NB4 (cell line): ENCODE measurements at regions not wholly inside any gene's neighbourhood (a gene's known extent, or its start where the extent isn't known, plus 50 kb on each side); places are given as distances from the start of the nearest gene placed in this dataset.

ENCODE experiments used
- DNase-seq: peaks from one replicate; pipeline ENCODE4 v3.0.0; 2010; ENCODE audit warnings: low read depth
- H3K4me3 ChIP-seq: one replicate; pipeline ENCODE4 v1.5.1; 2011; ENCODE audit warnings: mild to moderate bottlenecking, low read depth, low read length, moderate library complexity
- MYC ChIP-seq: IDR thresholded peaks from 2 replicates; pipeline ENCODE4 v1.6.1; 2011; ENCODE audit warnings: low read depth, low read length
- POLR2A ChIP-seq: IDR thresholded peaks from 2 replicates; pipeline ENCODE4 v1.6.1; 2011; ENCODE audit warnings: mild to moderate bottlenecking; ENCODE audit not compliant: insufficient read length; ENCODE audit errors: extremely low read depth
- TF ChIP-seq, protein P1 (sequence below): IDR thresholded peaks from one replicate; pipeline ENCODE4 v1.5.1; 2012; ENCODE audit warnings: low read depth, low read length
- TF ChIP-seq, protein P2 (sequence below): IDR thresholded peaks from 2 replicates; pipeline ENCODE4 v1.6.1; 2011; ENCODE audit warnings: low read depth, low read length

DNA sequence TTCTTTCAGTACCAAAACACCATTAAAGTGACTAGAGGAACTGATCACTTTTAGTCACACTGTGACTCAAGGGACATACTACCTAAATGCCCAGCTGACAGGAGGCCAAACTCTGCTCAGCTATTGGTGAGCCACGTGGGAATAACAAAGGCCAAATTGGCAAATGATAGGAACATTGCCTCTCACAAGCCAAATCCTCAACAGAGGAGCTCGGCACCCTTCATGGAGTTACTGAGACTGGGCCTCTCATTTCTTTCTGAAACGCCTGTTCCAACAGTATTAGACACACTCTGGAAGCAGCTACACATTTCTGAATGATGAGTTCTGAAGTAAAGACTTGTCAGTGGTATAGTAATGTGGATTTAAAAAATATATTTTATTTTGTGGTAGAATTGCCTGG lies 166.0 kb upstream of the COL8A1 start:
- DNase-seq: no peak
- TF ChIP-seq, protein P1, sequence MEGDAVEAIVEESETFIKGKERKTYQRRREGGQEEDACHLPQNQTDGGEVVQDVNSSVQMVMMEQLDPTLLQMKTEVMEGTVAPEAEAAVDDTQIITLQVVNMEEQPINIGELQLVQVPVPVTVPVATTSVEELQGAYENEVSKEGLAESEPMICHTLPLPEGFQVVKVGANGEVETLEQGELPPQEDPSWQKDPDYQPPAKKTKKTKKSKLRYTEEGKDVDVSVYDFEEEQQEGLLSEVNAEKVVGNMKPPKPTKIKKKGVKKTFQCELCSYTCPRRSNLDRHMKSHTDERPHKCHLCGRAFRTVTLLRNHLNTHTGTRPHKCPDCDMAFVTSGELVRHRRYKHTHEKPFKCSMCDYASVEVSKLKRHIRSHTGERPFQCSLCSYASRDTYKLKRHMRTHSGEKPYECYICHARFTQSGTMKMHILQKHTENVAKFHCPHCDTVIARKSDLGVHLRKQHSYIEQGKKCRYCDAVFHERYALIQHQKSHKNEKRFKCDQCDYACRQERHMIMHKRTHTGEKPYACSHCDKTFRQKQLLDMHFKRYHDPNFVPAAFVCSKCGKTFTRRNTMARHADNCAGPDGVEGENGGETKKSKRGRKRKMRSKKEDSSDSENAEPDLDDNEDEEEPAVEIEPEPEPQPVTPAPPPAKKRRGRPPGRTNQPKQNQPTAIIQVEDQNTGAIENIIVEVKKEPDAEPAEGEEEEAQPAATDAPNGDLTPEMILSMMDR: no peak
- TF ChIP-seq, protein P2, sequence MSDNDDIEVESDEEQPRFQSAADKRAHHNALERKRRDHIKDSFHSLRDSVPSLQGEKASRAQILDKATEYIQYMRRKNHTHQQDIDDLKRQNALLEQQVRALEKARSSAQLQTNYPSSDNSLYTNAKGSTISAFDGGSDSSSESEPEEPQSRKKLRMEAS: no peak
- TF ChIP-seq MYC: no peak
- TF ChIP-seq POLR2A: no peak

DNA sequence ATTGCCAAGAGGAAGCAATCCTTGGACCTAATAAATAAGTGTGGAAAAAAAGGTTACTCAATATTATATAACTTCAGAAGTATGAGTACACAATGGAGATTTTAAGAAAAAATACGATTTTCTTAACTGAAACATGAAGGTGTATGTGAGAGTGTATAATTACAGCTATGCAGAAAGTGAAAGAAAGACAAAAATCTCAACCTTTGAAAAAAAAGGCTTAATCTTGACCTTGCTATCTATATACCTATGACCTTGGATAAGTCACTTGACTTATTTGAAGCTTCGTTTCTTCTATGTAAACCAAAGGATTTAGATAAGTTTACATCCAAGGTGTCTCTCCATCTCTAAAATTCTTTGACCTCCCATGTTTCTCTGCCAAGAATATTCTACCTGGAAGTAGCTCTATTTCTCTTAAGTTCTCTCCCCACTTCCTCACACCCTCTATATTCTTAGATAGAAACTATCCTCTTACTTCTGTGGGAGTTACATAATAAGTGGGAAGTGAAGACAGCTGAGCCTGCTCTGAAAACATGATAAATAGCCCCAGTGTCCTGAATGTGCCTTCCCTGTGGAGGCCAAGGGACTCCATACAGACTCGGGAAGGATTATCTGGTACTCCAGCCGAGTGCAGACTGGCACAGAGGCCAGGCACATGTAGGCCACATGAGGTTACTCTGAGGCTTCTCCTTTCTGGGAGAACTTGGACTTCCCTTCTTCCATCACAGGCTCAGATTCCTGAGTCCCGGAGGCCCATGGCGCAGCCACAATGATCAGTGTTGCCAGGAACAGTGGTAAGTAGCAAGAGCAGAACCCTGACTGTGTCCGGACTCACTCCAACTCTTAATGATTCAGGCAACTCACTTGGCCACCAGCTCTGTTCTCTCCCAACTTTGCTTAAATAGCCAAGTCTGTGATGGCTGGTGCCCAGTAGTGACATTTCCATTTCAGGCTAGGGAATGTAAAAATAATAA lies 166.8 kb upstream of the COL8A1 start:
- no peak overlapping the region for H3K4me3 ChIP-seq
- DNase-seq: no peak
- TF ChIP-seq POLR2A: no peak
- TF ChIP-seq, protein P1: no peak

More for the DNA sequence above, 166.0 kb upstream of the COL8A1 start:
- H3K4me3 ChIP-seq: no peak overlapping the region

DNA sequence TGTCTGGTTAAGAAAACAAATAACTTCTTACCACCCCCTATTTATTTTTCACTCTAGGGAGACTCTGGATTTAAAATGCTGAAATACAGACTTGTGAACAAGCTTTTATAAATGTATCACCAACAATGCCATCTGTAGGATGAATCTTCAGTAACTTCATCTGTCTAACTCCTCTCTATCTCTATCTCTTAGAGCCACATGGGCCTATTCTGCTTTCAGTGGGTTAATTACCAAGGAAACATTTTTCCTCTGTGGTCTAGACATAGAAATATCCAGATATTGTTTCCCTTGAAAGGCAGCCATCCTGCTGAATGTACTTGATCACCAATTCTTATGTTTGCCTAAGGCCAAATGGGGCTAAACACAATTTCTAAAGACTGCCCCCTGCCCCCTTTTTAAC lies 167.6 kb upstream of the COL8A1 start:
- no peak for DNase-seq
- H3K4me3 ChIP-seq: no peak overlapping the region
- no peak for TF ChIP-seq POLR2A
- TF ChIP-seq, protein P1: no peak
- TF ChIP-seq MYC: no peak

DNA sequence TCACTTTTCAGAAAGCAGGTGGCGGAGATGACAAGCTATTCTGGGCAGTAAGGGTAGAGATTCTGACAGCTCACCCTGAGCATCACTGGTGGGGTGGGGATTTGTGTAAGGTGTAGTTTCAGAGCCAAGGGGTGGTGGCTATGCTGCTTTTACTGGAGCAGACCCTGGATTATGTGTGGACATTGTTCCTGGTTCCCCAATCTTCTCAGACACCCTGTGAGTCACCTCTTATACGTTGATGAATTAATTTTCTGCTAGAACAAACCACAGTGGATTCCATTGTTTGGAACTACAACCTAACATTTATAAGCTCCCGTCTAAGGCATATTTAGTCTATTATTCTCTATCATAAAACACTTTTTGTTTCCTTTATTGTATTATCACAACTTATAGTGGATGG lies 169.5 kb upstream of the COL8A1 start:
- TF ChIP-seq, protein P1: no peak
- TF ChIP-seq, protein P2: no peak
- TF ChIP-seq MYC (no peak), POLR2A (no peak)
- DNase-seq: no peak
- H3K4me3 ChIP-seq: no peak overlapping the region

DNA sequence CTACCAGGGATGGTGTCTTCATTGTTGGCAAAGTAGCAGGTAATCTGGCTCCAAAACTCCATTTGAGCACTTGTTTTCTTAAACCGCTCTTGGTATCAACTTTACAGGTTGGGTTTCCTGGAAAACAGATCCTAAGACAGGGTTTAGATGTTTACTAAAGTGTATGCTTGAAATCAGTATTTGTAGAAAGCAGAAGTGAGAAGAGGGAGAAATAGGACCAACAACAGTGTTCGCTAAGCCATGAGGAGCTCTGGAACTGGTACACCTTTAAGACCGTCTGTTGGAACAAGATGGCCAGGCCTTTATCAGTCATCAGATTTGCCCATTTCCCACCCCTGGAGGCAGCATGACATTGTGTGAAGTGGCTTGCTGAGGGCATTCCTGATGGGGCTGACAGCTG lies 171.0 kb upstream of the COL8A1 start:
- DNase-seq: no peak

More for the DNA sequence above, 171.0 kb upstream of the COL8A1 start:
- no peak overlapping the region for H3K4me3 ChIP-seq
- TF ChIP-seq MYC (no peak), POLR2A (no peak)
- TF ChIP-seq, protein P2: no peak
- TF ChIP-seq, protein P1: no peak
